GM18951 (cell line): ENCODE measurements at regions not wholly inside any gene's neighbourhood (a gene's known extent, or its start where the extent isn't known, plus 50 kb on each side); places are given as distances from the start of the nearest gene placed in this dataset.

Experiments used
- POLR2A ChIP-seq: IDR thresholded peaks from 4 replicates; pipeline ENCODE4 v1.6.1; 2011; ENCODE audit warnings: mild to moderate bottlenecking; ENCODE audit not compliant: insufficient read length, insufficient read depth; ENCODE audit errors: extremely low read depth
- in situ Hi-C: fragments of 300-500 bp; cut with MboI; formaldehyde crosslinking; loops from one replicate; pipeline ENCODE4 v1.12.0; 2022; ENCODE audit warnings: low sequenced_read_pairs, mixed read lengths, inconsistent platforms; ENCODE audit not compliant: unreplicated experiment

- in situ Hi-C loops: no loop called here
- no peak for TF ChIP-seq POLR2A
These were observed 251.3 kb downstream of the MYCN start for GRCh38 chr2:16191431-16192200.

DNA sequence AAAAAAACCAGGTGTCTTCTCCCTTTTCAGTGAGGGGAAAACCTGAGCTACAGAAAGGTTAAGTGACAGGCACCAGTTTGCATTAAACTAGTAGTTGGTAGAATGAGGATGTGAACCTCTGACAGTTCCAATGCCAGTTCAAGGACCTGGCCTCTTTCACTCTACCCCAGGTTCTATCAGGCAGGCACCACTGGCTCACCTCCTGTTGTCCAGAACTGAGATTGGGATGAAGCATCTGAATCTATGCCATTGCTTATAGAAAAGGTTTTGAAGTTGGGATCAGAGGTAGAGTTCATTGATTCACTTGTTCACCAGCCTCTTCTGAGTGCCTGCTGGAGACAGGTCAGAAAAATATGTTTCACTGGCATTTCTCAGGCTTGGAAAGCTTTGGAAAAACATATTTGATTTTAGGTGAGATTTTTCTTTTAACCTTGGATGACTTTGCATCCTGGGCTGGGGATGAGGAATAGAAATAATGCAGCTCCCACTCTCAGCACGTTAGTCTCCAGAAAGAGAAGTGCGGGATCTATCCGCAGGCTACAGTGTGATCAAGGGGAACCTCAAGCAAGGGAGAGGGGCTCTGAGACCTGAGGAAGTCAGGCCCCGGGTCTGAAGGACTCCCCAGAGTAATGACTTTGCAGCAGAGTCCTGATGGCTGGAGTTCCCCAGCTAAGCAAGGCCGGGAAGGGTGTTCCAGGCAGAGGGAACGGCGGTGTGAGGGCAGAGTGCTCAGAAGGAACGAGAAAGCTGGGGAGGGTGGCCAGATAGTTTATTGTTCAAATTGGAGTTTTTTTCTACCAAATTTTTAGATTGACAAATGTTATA is 250.3 kb downstream of the MYCN start:
- in situ Hi-C loops: no loop called here
- TF ChIP-seq POLR2A: no peak

DNA sequence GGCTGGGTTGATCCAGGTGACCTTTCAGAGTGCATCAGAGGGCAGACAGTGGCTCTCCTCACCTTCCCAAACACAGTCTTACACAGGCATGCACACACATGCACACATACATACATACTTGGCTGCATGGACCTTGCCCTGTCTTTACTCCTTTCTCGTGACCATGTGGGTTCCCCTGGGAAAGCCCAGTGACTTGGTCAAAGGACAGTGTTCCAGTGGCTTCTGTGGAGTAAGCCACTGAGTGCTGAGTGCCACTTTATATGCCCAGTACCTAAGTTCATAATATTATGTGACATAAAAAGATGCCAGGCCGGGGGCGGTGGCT is 249.4 kb downstream of the MYCN start:
- TF ChIP-seq POLR2A: no peak
- in situ Hi-C loops: no loop called here

DNA sequence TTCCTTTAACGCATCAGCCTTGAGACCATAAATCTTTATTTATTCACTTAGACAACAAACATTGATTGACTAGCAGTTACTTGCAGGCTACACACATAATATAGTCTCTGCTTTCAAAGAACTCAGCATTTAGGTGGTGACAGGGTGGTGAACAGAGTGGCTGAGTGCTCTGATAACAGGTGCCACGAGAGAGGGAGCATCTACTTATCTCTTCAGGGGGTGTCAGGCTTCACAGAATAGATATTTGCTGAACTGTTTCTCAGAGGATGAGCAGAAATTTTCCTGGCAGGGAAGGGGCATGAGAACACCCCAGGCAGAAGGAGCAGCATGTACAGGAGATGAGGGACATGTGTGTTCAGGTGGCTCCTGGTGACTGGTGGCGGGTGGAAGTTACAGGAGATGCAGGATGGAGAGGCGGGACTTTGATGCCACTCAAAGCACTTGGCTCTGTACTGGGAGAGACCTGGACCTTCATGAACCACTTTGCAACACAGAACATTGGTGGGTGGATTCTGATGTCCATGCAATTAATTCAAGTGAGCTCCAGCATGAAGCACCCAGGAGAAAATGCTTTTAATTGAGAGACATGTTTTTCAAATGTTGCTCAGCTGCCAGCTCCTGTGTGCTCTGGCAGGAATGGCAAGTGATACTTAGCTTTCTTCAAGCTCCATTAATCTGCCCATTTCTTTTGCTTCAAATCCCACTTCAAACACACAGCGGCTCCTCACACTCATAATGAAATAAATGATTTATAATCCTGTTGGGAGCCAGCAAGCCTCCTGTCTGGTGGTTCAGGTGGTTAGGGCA is 248.9 kb downstream of the MYCN start:
- in situ Hi-C loops: no loop called here
- no peak for TF ChIP-seq POLR2A

DNA sequence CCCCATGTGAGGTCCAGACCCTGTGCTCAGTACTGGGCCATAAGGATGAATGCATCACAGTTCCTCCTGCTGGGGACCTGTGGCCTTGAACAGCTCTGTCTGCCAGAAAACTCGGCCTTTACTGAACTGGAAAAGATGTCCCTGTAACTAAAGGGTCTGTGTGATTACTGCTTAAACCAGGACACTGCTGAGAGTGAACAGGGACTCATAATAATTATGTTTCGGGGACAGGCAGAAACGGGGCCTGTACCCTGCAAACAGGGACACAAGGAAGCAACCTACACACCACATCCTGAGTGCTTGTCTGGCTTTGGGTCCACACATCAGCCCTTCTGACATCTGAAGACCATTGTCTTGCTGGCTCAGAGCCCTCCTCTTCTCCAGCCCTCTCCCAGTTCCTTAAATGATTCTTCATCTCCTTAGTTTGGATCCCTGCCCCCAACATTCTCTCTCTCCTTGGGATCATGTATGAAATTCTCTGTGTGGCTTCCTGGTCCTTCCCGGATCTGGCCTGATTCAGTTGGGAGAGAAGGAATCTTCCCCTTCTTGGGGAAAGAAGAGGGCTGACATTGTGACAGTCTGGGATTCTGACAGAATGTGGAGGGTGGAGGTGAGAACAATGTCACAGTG is 248.0 kb downstream of the MYCN start:
- TF ChIP-seq POLR2A: no peak
- in situ Hi-C loops: no loop called here

DNA sequence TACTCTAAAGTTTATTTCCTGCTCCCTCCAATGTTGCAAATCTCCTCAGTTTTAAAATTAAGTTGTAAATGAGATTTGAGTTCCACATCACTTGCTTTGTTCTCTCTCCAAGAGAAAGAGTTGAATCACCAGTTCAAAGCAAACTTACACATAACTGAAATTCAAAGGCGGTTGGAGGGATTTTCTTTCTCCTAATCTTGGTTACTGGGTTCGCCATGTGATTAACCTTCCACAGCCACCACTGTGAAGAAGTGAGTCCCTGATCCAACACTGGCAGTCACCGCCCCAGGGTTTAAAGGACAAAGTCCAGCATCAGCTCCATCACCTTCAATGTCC is 247.1 kb downstream of the MYCN start:
- in situ Hi-C loops: no loop called here
- no peak for TF ChIP-seq POLR2A

- in situ Hi-C loops: no loop called here
- TF ChIP-seq POLR2A: no peak
These were observed 246.5 kb downstream of the MYCN start for GRCh38 chr2:16186661-16187481.

DNA sequence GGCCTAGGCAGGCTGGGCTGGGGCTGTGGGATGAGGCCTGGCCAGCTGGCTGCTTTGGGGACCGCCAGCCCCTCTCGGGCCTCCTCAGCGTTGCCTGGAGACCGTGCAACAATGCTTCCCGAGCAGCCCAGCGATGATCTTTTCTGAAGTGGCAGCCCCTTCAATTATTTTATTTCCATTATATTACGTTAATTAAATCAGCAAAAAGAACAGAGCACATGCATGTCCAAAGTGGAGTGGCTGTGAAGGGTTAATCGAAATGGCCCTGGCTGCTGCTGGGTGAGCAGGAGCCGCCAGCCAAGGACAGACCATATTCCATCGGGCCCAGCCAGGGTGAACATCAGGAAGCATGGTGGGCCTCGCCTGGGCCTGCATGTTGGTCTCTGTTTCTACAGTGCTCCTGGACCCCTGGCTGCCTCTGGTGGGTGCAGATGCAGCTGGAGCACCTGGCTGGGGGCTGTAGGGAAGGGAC is 245.5 kb downstream of the MYCN start:
- no peak for TF ChIP-seq POLR2A
- in situ Hi-C loops: no loop called here

- no peak for TF ChIP-seq POLR2A
- in situ Hi-C loops: no loop called here
These were observed 244.8 kb downstream of the MYCN start for GRCh38 chr2:16184945-16185660.

DNA sequence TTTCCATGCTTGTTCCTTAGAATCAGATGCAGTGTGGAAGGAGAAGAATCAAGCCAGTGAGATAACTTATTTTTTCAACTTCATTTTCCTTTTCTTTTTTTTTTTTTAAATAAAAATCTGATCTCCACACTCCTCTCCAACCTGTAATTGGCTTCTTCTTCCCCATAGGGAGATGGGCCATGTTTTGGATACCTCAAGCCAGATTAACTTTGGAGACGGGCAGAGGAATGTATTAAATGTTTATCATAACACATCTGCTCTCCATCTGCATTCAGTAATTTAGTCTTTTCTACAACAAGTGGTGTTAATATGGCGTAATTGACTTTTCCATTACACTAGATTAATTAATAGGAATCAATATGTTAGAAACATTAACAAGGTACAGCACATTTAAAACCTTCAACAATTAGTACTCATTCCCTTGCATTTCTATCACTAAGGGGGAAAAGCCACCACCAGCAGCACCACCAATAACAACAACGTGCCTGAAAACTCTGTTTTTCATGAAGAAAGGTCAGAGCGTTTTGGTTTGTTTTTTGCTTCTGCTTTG is 244.1 kb downstream of the MYCN start:
- no peak for TF ChIP-seq POLR2A
- in situ Hi-C loops: no loop called here

DNA sequence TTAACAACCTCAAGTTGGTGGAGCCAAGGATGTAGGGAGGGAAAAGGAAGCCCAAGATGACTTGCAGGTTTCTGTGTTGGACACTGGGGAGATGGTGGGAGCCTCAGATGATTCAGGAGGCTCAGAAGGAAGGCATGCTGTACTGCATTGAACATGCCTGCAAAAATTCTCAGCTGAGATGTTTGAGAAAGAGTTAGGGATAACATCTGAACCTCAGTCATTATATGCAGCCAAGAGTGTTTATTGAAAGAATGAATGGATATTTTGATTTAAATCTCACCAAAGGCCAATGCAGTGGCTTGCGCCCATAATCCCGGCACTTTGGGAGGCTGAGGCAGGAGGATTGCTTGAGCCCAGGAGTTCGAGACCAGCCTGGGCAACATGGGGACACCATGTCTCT is 243.0 kb downstream of the MYCN start:
- no peak for TF ChIP-seq POLR2A
- in situ Hi-C loops: no loop called here
